NCI-H2029 (cell line): ENCODE measurements at regions not wholly inside any gene's neighbourhood (a gene's known extent, or its start where the extent isn't known, plus 50 kb on each side); places are given as distances from the start of the nearest gene placed in this dataset.

Experiments
- DNase-seq: peaks from one replicate; lab custom pipeline; 2025; lab: John Stamatoyannopoulos, UW

DNA sequence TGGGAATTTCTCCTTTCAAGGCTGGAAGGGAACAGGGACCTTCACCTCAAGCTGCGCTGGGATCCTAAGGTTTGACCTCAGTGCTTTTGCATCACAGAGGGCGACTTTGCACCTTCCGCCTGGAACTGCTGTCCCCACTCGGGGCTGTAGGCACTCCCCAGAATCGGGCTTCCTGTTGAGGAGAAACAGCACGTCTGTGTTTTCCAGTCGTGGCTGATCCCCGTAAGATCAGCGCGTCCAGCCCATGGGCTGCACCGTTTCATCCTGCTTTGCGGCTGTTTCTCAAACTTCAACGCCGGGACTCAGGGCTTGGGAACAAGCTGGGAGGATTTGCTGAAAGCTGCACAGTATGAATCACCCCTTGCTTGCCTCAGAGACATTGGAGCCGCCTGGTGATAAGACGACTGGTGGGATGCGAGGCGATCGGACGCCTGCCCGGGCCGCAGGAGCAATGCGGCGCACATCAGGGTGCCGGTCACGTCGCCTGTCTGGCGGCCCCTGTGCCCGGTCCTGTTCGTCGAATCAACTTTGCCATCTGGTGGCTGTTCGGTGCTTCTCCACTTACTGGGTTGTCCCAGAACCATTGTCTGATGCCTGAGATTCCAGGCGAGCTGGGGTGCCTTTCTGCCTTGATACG, 53.6 kb upstream of the FRMD1 start:
- no peak for DNase-seq

DNA sequence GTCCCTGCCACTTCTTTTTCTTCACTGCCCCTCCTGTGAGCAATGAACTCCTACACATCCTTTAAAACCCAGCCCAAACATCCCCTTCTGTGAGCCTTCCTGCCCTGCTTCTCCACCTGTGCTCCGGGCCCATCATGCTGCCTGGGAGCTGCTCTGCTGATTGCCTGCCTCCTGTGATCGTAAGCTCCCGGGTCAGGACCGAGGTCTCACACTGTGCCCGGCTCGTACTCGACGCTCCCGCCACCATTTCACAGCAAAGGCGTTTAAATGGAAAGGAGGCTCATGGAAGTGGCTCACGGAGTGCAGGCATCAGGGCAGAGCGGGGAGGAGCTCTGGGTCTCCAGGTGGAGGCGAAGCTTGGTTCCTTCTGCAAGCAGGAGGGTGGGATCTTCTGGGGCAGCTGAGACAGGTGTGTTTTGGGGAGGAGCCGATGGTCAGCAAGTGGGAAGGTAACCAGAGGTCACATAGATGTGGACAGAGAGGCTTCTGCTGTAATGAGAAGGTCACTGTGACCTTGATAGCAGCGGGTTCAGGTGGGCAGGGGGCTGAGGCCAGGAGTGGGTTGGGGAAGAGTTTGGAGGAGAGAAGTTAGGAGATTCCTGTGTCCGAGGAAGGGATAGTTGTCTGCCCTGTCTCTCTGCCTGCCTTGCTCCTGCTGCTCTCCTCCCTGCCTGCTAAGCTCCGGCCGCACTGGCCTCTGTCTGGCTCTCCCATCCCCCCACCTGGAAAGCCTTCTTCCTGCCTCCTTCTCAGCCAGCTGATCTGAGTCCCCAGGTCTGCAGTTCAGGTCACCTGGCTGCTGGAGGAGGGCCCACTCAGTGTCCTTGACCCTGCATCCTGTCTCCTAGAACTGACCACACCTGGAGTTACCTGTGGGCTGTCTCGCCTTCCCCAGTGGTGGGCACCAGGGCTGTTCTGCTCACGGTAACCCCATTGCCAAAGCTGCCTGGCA, 52.7 kb upstream of the FRMD1 start:
- peak; percentile 18 for DNase-seq

DNA sequence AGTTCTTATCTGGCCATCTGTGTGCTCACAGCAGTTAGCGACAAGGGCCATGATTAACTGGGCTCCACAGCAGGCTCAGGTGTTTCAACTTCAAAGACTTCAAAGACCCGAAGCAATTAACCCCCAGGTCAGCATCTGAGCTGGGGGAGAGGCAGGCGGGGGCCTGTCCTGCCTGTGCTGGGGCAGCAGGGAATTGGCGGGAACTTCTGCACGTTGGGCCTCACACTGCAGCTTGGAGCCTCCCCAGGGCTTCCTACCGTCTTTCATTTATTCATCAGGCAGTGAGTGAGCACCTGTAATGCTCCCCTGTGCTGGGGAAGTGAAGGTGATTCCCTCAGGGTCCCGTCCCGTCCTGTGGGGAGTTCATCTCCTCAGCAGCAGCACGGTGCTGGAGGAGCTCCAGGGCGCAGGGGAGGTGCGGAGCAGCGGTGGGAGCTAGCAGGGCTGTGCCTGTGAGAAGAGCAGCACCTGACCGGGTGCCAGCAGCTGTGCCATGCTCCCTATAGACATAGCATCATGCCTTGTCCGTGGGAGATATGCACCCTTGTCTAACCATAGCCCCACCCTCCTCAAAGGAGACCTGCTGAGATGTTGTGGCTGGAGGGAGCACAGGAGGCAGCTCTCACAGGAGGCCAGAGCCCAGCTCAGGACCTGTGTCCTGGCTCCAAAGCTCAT, 51.8 kb upstream of the FRMD1 start:
- no peak for DNase-seq

DNA sequence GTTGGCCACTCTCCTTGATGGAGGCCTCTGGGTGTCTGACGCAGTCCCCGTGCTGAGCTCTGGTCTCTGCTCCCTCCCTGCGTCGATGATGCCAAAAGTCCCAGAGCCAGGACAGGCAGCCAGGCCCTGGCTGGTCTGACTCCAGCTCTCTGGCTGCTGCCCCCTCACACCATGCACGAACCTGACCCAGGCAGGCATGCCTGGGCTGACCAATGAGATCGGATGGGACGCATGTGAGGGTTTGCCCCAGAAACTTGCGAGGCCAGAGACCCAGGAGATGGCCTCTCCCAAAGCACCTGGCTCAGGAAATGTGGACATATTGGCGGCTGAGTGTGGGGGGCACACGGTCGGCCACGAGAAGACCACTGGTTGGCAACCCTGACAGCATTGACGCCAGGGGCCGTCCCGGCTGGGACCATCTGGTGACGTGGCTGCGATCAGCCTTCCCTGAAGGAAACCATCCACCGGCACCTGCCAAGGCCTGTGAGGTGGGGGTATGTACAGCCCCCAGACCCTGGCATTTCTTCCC, 51.2 kb upstream of the FRMD1 start:
- no peak for DNase-seq

DNA sequence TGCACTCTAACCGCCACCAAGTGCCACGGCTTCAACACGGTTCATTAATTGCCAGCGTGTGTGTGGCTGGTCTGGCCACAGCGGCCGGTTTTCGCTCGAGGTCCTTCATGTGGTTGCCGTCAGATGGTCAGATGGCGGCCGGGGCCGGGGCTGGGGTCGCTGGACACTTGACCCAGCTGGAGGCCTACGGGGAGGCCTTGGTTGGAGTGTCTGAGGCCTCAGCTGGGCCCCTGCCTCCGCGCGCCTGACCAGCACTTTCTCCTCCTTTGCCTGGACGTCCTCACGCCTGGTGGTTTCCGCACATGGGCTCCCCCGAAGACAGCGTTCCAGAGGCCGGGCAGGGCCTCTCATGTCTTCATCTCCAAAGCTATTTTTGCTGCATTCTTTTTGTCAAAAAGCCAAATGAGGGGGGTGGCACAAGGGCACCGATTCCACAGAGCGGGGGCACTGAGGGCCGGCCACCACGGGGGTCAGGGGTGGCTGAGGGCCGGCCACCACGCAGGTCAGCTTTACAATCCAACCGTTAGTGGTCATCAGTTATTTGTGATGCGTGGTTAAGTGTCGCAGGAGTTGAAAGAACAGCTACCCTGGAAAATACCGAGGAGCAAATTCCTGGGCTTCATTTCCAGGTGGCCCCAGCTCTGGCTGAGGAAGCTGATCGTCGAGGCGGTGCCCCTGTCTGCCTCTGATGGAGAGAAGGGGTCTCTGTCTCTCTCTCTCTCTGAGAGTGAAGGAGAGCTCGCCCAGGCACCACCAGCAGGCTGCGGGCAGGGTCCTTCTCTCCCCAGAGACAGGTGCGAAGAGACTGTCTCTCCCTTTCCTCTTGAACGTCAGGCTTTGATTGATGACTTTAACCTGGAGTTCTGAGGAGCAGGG, 50.5 kb upstream of the FRMD1 start:
- DNase-seq, result no peak

DNA sequence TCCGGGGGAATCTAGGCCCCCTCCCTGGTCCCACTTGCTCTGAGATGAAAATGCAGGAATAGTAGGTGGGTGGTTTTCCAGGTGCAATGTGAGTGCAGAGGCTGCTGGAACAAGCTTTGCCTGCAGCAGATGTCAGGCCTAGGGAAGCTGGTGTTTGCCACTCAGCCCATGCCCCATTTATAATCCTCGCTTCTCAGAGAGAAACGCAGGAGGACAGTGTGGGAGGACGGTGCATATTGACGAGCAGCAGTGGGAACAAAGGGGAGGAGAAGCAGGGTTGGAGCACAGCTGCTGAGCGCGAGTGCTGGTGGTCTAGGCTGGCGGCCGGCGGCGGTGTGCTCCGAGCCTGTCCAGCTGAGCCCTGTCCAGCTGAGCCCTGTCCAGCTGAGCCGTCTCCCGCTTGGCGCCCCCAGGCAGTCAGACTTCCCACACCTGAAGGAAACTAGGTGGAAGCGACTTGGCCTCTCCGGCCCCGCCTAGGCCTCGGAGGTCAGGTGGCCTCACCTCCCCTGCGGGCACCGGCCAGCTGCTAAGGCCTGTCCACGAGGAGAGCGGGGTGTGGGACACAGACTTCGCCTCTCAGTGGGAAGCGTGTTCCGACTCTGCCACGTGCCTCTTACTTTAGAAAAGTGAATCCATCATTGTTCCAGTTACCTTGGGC, 49.7 kb upstream of the FRMD1 start:
- no peak for DNase-seq
